ENCODE measurements at regions not wholly inside any gene's neighbourhood (a gene's known extent, or its start where the extent isn't known, plus 50 kb on each side); places are given as distances from the start of the nearest gene placed in this dataset.

GRCh38 chr14:43778570-43778936, 728.5 kb downstream of the FSCB start:
- no peaks in the 10 kb centered on the region for H3K36me3 ChIP-seq (ENCODE audit: control insufficient read depth in 1 of 2, insufficient read depth in 2 of 2, low read depth in 1 of 2, low read length in 2 of 2)
- H2BK5ac ChIP-seq (ENCODE audit: low read depth, low read length, poor library complexity, severe bottlenecking), result no peak overlapping the region
- H3K18ac ChIP-seq (ENCODE audit: low read depth in 1 of 2, low read length in 2 of 2), result no peak overlapping the region
- H3K4me1 ChIP-seq (ENCODE audit: control insufficient read depth, insufficient read depth, low read depth, low read length), result peaks cover 1% of the 10 kb centered on the region
- H3K23ac ChIP-seq (ENCODE audit: low read length in 2 of 2), result no peak overlapping the region
- H4K8ac ChIP-seq (ENCODE audit: low read length), result no peak overlapping the region
- peaks cover 10% of the 10 kb centered on the region for H3K9me3 ChIP-seq (ENCODE audit: control insufficient read depth, low read length)
- H2AFZ ChIP-seq (ENCODE audit: low read depth, low read length), result no peak overlapping the region
- no peak overlapping the region for H3K4ac ChIP-seq (ENCODE audit: low read depth in 1 of 2, low read length in 2 of 2)
- H3K79me1 ChIP-seq (replicated peaks; ENCODE audit: low read length, poor library complexity, severe bottlenecking), result no peaks in the 10 kb centered on the region
- H3K27ac ChIP-seq (ENCODE audit: low read length, poor library complexity, severe bottlenecking), result no peak overlapping the region
- no peak overlapping the region for H3K4me2 ChIP-seq (ENCODE audit: low read length, poor library complexity, severe bottlenecking)
- H3K27me3 ChIP-seq (ENCODE audit: control insufficient read depth in 1 of 2, insufficient read depth in 1 of 2, low read length in 2 of 2), result no peaks in the 10 kb centered on the region
- no peak overlapping the region for H3K4me3 ChIP-seq (ENCODE audit: insufficient read depth in 1 of 2, low read depth in 1 of 2, low read length in 2 of 2)
- no peak overlapping the region for H2AK5ac ChIP-seq (ENCODE audit: low read length, severe bottlenecking)
- no peak overlapping the region for H2BK120ac ChIP-seq (ENCODE audit: low read depth, low read length)
- DNase-seq, result no peak
- H3K9ac ChIP-seq (ENCODE audit: low read length), result no peak overlapping the region
- H3K14ac ChIP-seq (ENCODE audit: low read length in 2 of 2), result no peak overlapping the region
- no peak overlapping the region for H4K91ac ChIP-seq (ENCODE audit: low read length)
- WGBS, result 100% methylated on average over 1 of the region's 1 CpG
- no peak overlapping the region for H2BK12ac ChIP-seq (ENCODE audit: low read length in 2 of 2)
- no peak overlapping the region for H2BK15ac ChIP-seq (ENCODE audit: low read depth, poor library complexity, severe bottlenecking)

- Histone ChIP-seq H3K79me1 (replicated peaks; ENCODE audit: low read length, poor library complexity, severe bottlenecking) (no peaks in the 10 kb centered on the region), H4K8ac (ENCODE audit: low read length) (no peak overlapping the region), H3K4me1 (ENCODE audit: control insufficient read depth, insufficient read depth, low read depth, low read length) (no peaks in the 10 kb centered on the region), H3K27me3 (ENCODE audit: control insufficient read depth in 1 of 2, insufficient read depth in 1 of 2, low read length in 2 of 2) (no peaks in the 10 kb centered on the region), H2AK5ac (ENCODE audit: low read length, severe bottlenecking) (no peak overlapping the region), H2BK5ac (ENCODE audit: low read depth, low read length, poor library complexity, severe bottlenecking) (no peak overlapping the region), H3K14ac (ENCODE audit: low read length in 2 of 2) (no peak overlapping the region), H2BK12ac (ENCODE audit: low read length in 2 of 2) (no peak overlapping the region), H3K36me3 (ENCODE audit: control insufficient read depth in 1 of 2, insufficient read depth in 2 of 2, low read depth in 1 of 2, low read length in 2 of 2) (no peaks in the 10 kb centered on the region), H3K9me3 (ENCODE audit: control insufficient read depth, low read length) (no peaks in the 10 kb centered on the region), H3K4ac (ENCODE audit: low read depth in 1 of 2, low read length in 2 of 2) (no peak overlapping the region), H2AFZ (ENCODE audit: low read depth, low read length) (no peak overlapping the region), H3K23ac (ENCODE audit: low read length in 2 of 2) (no peak overlapping the region), H3K4me2 (ENCODE audit: low read length, poor library complexity, severe bottlenecking) (no peak overlapping the region), H4K91ac (ENCODE audit: low read length) (no peak overlapping the region), H3K18ac (ENCODE audit: low read depth in 1 of 2, low read length in 2 of 2) (no peak overlapping the region), H2BK15ac (ENCODE audit: low read depth, poor library complexity, severe bottlenecking) (no peak overlapping the region), H3K27ac (ENCODE audit: low read length, poor library complexity, severe bottlenecking) (no peak overlapping the region), H2BK120ac (ENCODE audit: low read depth, low read length) (no peak overlapping the region), H3K4me3 (ENCODE audit: insufficient read depth in 1 of 2, low read depth in 1 of 2, low read length in 2 of 2) (no peak overlapping the region), H3K9ac (ENCODE audit: low read length) (no peak overlapping the region)
- DNase-seq, result no peak
These were observed 741.6 kb downstream of the FSCB start for GRCh38 chr14:43765474-43765873.

- H4K91ac ChIP-seq (ENCODE audit: low read length), result no peak overlapping the region
- no peak overlapping the region for H2BK15ac ChIP-seq (ENCODE audit: low read depth, poor library complexity, severe bottlenecking)
- no peak overlapping the region for H3K4me2 ChIP-seq (ENCODE audit: low read length, poor library complexity, severe bottlenecking)
- H3K23ac ChIP-seq (ENCODE audit: low read length in 2 of 2), result no peak overlapping the region
- H4K8ac ChIP-seq (ENCODE audit: low read length), result no peak overlapping the region
- H3K79me1 ChIP-seq (replicated peaks; ENCODE audit: low read length, poor library complexity, severe bottlenecking), result no peaks in the 10 kb centered on the region
- no peak overlapping the region for H2AK5ac ChIP-seq (ENCODE audit: low read length, severe bottlenecking)
- H3K36me3 ChIP-seq (ENCODE audit: control insufficient read depth in 1 of 2, insufficient read depth in 2 of 2, low read depth in 1 of 2, low read length in 2 of 2), result no peaks in the 10 kb centered on the region
- no peak overlapping the region for H3K4me3 ChIP-seq (ENCODE audit: insufficient read depth in 1 of 2, low read depth in 1 of 2, low read length in 2 of 2)
- H3K27ac ChIP-seq (ENCODE audit: low read length, poor library complexity, severe bottlenecking), result no peak overlapping the region
- no peak overlapping the region for H2BK120ac ChIP-seq (ENCODE audit: low read depth, low read length)
- H3K14ac ChIP-seq (ENCODE audit: low read length in 2 of 2), result no peak overlapping the region
- H3K9me3 ChIP-seq (ENCODE audit: control insufficient read depth, low read length), result no peaks in the 10 kb centered on the region
- H2AFZ ChIP-seq (ENCODE audit: low read depth, low read length), result no peak overlapping the region
- H3K27me3 ChIP-seq (ENCODE audit: control insufficient read depth in 1 of 2, insufficient read depth in 1 of 2, low read length in 2 of 2), result no peaks in the 10 kb centered on the region
- DNase-seq, result no peak
- no peak overlapping the region for H3K4ac ChIP-seq (ENCODE audit: low read depth in 1 of 2, low read length in 2 of 2)
- no CpG with 5 or more reads among the region's 1 CpG for WGBS
- no peak overlapping the region for H2BK12ac ChIP-seq (ENCODE audit: low read length in 2 of 2)
- no peak overlapping the region for H2BK5ac ChIP-seq (ENCODE audit: low read depth, low read length, poor library complexity, severe bottlenecking)
- H3K9ac ChIP-seq (ENCODE audit: low read length), result no peak overlapping the region
- H3K18ac ChIP-seq (ENCODE audit: low read depth in 1 of 2, low read length in 2 of 2), result no peak overlapping the region
- H3K4me1 ChIP-seq (ENCODE audit: control insufficient read depth, insufficient read depth, low read depth, low read length), result no peaks in the 10 kb centered on the region
These were observed 742.6 kb downstream of the FSCB start for GRCh38 chr14:43764433-43764832.

GRCh38 chr14:43755707-43756106, 751.4 kb downstream of the FSCB start:
- no peak overlapping the region for H2BK12ac ChIP-seq (ENCODE audit: low read length in 2 of 2)
- H3K27me3 ChIP-seq (ENCODE audit: control insufficient read depth in 1 of 2, insufficient read depth in 1 of 2, low read length in 2 of 2), result no peaks in the 10 kb centered on the region
- no peak overlapping the region for H2AK5ac ChIP-seq (ENCODE audit: low read length, severe bottlenecking)
- H3K4me1 ChIP-seq (ENCODE audit: control insufficient read depth, insufficient read depth, low read depth, low read length), result no peaks in the 10 kb centered on the region
- H3K18ac ChIP-seq (ENCODE audit: low read depth in 1 of 2, low read length in 2 of 2), result no peak overlapping the region
- H3K79me1 ChIP-seq (replicated peaks; ENCODE audit: low read length, poor library complexity, severe bottlenecking), result no peaks in the 10 kb centered on the region
- H4K8ac ChIP-seq (ENCODE audit: low read length), result no peak overlapping the region
- H3K9ac ChIP-seq (ENCODE audit: low read length), result no peak overlapping the region
- H3K27ac ChIP-seq (ENCODE audit: low read length, poor library complexity, severe bottlenecking), result no peak overlapping the region
- no peak overlapping the region for H2BK120ac ChIP-seq (ENCODE audit: low read depth, low read length)
- no peak for DNase-seq
- no peak overlapping the region for H3K14ac ChIP-seq (ENCODE audit: low read length in 2 of 2)
- no peaks in the 10 kb centered on the region for H3K9me3 ChIP-seq (ENCODE audit: control insufficient read depth, low read length)
- H3K23ac ChIP-seq (ENCODE audit: low read length in 2 of 2), result no peak overlapping the region
- H2AFZ ChIP-seq (ENCODE audit: low read depth, low read length), result no peak overlapping the region
- no peaks in the 10 kb centered on the region for H3K36me3 ChIP-seq (ENCODE audit: control insufficient read depth in 1 of 2, insufficient read depth in 2 of 2, low read depth in 1 of 2, low read length in 2 of 2)
- H2BK15ac ChIP-seq (ENCODE audit: low read depth, poor library complexity, severe bottlenecking), result no peak overlapping the region
- H4K91ac ChIP-seq (ENCODE audit: low read length), result no peak overlapping the region
- no peak overlapping the region for H3K4me2 ChIP-seq (ENCODE audit: low read length, poor library complexity, severe bottlenecking)
- WGBS, result 96% methylated on average over 4 of the region's 6 CpGs
- H3K4ac ChIP-seq (ENCODE audit: low read depth in 1 of 2, low read length in 2 of 2), result no peak overlapping the region
- no peak overlapping the region for H2BK5ac ChIP-seq (ENCODE audit: low read depth, low read length, poor library complexity, severe bottlenecking)
- no peak overlapping the region for H3K4me3 ChIP-seq (ENCODE audit: insufficient read depth in 1 of 2, low read depth in 1 of 2, low read length in 2 of 2)

Measured in mesenchymal stem cell (in vitro differentiated cells and primary cell).